OCI-LY7 (cell line): ENCODE measurements at regions not wholly inside any gene's neighbourhood (a gene's known extent, or its start where the extent isn't known, plus 50 kb on each side); places are given as distances from the start of the nearest gene placed in this dataset.

Source experiments
- BruUV-seq: library from RNA; stranded (reverse); fragments of 400-500 nt; replicated peaks from 2 replicates; lab custom pipeline; 2021; lab: Mats Ljungman, UMichigan
- CTCF ChIA-PET: fragments of 300-600 bp; sonication (Branson Sonifier 250); formaldehyde crosslinking; loops from one replicate; lab custom pipeline; 2022; ENCODE audit warnings: antibody characterized with exemption; ENCODE audit not compliant: unreplicated experiment; lab: Charles Lee
- POLR2A ChIA-PET: fragments of 300-600 bp; sonication (Branson Sonifier 250); formaldehyde crosslinking; loops from one replicate; lab custom pipeline; 2022; ENCODE audit warnings: antibody characterized with exemption; lab: Charles Lee
- DNase-seq: peaks from one replicate; pipeline ENCODE4 v3.0.0-alpha.2; 2015; ENCODE audit warnings: low spot score
- H2AFZ ChIP-seq: fragments of 200-600 bp; sonication (generic), shearing (Covaris generic); 2 replicates; pipeline ENCODE4 v1.6.1; 2014; ENCODE audit warnings: mild to moderate bottlenecking, antibody characterized with exemption, low read length, moderate library complexity
- H3K27ac ChIP-seq: fragments of 200-600 bp; sonication (generic); 2 replicates; pipeline ENCODE4 v1.5.1; 2014; ENCODE audit warnings: mixed run types, low read depth, mild to moderate bottlenecking, moderate library complexity, low read length, inconsistent platforms; ENCODE audit not compliant: poor library complexity, severe bottlenecking
- H3K36me3 ChIP-seq: fragments of 200-600 bp; sonication (generic); 2 replicates; pipeline ENCODE4 v1.6.1; 2014; ENCODE audit warnings: mild to moderate bottlenecking, antibody characterized with exemption, low read length, moderate library complexity, mixed read lengths; ENCODE audit not compliant: insufficient read depth
- H3K4me1 ChIP-seq: fragments of 200-600 bp; sonication (generic); 2 replicates; pipeline ENCODE4 v1.5.1; 2014; ENCODE audit warnings: mild to moderate bottlenecking, low read length; ENCODE audit not compliant: insufficient read depth, poor library complexity, severe bottlenecking
- H3K4me2 ChIP-seq: fragments of 200-600 bp; sonication (generic); 2 replicates; pipeline ENCODE4 v1.6.1; 2014; ENCODE audit warnings: mild to moderate bottlenecking, low read length
- H3K4me3 ChIP-seq: fragments of 200-600 bp; sonication (generic); 2 replicates; pipeline ENCODE4 v1.5.1; 2014; ENCODE audit warnings: mild to moderate bottlenecking, low read depth, low read length; ENCODE audit not compliant: poor library complexity, severe bottlenecking
- H3K79me2 ChIP-seq: fragments of 200-600 bp; sonication (generic); 2 replicates; pipeline ENCODE4 v1.6.1; 2016; ENCODE audit warnings: low read depth, mild to moderate bottlenecking, low read length, moderate library complexity, mixed read lengths; ENCODE audit not compliant: insufficient read depth
- H3K9me2 ChIP-seq: fragments of 200-600 bp; sonication (generic); 2 replicates; pipeline ENCODE4 v1.6.1; 2016; ENCODE audit warnings: mild to moderate bottlenecking, low read length, mixed read lengths; ENCODE audit not compliant: insufficient read depth
- H3K9me3 ChIP-seq: fragments of 200-600 bp; sonication (generic); 2 replicates; pipeline ENCODE4 v1.6.1; 2014; ENCODE audit warnings: mild to moderate bottlenecking, mixed run types, low read length, mixed read lengths
- H4K20me1 ChIP-seq: fragments of 200-600 bp; sonication (generic); 2 replicates; pipeline ENCODE4 v1.6.1; 2014; ENCODE audit warnings: mild to moderate bottlenecking, antibody characterized with exemption, low read length, moderate library complexity, mixed read lengths; ENCODE audit not compliant: insufficient read depth
- EZH2phosphoT487 ChIP-seq: fragments of 200-600 bp; sonication (generic); IDR thresholded peaks from 2 replicates; pipeline ENCODE4 v1.6.1; 2018; ENCODE audit warnings: low read depth, borderline replicate concordance, mild to moderate bottlenecking, mixed run types, antibody characterized with exemption, low read length, moderate library complexity, mixed read lengths
- intact Hi-C: fragments of 100-400 bp; cut with micrococcal nuclease; formaldehyde crosslinking; loops from one replicate; pipeline ENCODE4 v1.10.0; 2022; ENCODE audit not compliant: unreplicated experiment
- TF ChIP-seq, protein P1 (sequence below): fragments of 200-600 bp; sonication (generic); conservative IDR thresholded peaks from 2 replicates; pipeline ENCODE4 v1.5.1; 2014; ENCODE audit warnings: mild to moderate bottlenecking, antibody characterized with exemption, low read length, moderate library complexity, mixed read lengths

- no peak overlapping the region for H2AFZ ChIP-seq
- TF ChIP-seq EZH2phosphoT487, result no peak
- TF ChIP-seq, protein P1, sequence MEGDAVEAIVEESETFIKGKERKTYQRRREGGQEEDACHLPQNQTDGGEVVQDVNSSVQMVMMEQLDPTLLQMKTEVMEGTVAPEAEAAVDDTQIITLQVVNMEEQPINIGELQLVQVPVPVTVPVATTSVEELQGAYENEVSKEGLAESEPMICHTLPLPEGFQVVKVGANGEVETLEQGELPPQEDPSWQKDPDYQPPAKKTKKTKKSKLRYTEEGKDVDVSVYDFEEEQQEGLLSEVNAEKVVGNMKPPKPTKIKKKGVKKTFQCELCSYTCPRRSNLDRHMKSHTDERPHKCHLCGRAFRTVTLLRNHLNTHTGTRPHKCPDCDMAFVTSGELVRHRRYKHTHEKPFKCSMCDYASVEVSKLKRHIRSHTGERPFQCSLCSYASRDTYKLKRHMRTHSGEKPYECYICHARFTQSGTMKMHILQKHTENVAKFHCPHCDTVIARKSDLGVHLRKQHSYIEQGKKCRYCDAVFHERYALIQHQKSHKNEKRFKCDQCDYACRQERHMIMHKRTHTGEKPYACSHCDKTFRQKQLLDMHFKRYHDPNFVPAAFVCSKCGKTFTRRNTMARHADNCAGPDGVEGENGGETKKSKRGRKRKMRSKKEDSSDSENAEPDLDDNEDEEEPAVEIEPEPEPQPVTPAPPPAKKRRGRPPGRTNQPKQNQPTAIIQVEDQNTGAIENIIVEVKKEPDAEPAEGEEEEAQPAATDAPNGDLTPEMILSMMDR, result no peak
- POLR2A ChIA-PET, result no interaction called here
Measured at GRCh38 chr7:155371331-155371883, 73.7 kb downstream of the INSIG1 start.

GRCh38 chr7:155371884-155372781, 74.5 kb downstream of the INSIG1 start:
- TF ChIP-seq EZH2phosphoT487, result no peak
- TF ChIP-seq, protein P1, result peak; percentile 49
- ChIA-PET POLR2A (no interaction called here), CTCF (no interaction called here)
- Histone ChIP-seq H2AFZ (no peak overlapping the region), H3K4me3 (no peak overlapping the region), H3K79me2 (no peaks in the 10 kb centered on the region), H4K20me1 (no peaks in the 10 kb centered on the region), H3K27ac (no peak overlapping the region), H3K9me3 (no peaks in the 10 kb centered on the region), H3K9me2 (no peaks in the 10 kb centered on the region), H3K36me3 (no peaks in the 10 kb centered on the region), H3K4me1 (no peaks in the 10 kb centered on the region), H3K4me2 (no peak overlapping the region)
- intact Hi-C loops, result no loop called here
- BruUV-seq, result no TSS peak
- no peak for DNase-seq

More at GRCh38 chr7:155371331-155371883, 73.7 kb downstream of the INSIG1 start:
- no peak overlapping the region for H3K27ac ChIP-seq
- H3K4me1 ChIP-seq, result no peaks in the 10 kb centered on the region
- no peaks in the 10 kb centered on the region for H3K9me2 ChIP-seq
- no peaks in the 10 kb centered on the region for H3K36me3 ChIP-seq
- DNase-seq, result no peak
- no peaks in the 10 kb centered on the region for H3K79me2 ChIP-seq
- no peak overlapping the region for H3K4me3 ChIP-seq
- no TSS peak for BruUV-seq
- intact Hi-C loops, result no loop called here
- H3K9me3 ChIP-seq, result no peaks in the 10 kb centered on the region
- CTCF ChIA-PET, result no interaction called here
- no peaks in the 10 kb centered on the region for H4K20me1 ChIP-seq
- no peak overlapping the region for H3K4me2 ChIP-seq
